NCI-H69 (cell line): ENCODE measurements at regions not wholly inside any gene's neighbourhood (a gene's known extent, or its start where the extent isn't known, plus 50 kb on each side); places are given as distances from the start of the nearest gene placed in this dataset.
A peak's percentile ranks its signal among the peaks of the same experiment; 100 is the strongest.

Experiments
- DNase-seq: peaks from one replicate; lab custom pipeline; 2025; lab: John Stamatoyannopoulos, UW

DNA sequence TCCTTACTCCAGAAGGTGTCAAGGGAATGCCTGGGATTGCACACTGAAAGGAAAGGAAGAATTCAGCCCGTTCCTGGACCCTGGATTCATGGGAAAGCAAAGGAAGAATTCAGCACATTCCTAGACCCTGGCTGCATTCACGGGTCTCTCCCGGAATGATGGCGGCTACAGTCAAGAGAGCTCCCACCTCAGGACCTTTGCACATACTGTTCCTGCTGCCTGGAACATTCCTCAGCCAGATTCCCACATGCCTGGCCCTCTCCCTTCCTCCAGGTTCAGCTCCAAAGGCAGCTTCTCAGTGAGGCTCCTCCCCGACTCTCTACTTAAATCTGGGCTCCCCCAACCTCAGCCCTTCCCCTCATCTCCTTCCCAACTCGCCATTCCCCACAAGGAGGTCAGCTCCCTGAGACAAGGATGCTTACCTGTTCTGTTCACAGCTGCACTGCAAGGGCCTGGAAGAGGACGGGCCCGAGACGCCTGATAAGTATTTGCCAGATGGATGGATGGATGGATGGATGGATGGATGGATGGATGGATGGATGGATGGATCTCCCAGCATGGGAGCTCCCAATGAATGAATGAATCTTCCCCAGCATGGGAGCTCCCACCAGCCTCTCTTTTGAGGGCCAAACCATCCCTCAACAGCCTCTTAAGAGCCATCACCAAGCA lies 77.4 kb downstream of the NCOR2 start:
- DNase-seq: no peak

DNA sequence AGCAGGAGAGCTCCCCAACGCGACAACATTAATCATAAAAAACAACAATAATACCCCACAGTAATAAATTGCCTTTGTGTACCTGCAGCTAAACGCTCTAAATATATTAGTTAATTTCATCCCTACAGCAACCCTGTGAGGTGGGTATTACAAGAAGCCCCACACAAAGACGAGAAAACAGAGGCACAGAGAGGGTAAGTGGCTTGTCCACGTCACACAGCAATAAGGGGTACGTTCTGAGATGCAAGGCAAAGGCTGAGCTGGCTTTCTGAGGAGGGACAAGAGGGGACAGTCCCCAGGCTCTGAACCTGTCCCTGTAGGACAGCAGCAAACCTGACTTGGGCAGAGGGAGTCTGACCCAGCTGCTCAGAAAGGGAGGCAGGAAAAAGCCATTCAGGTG lies 78.2 kb downstream of the NCOR2 start:
- DNase-seq: no peak

DNA sequence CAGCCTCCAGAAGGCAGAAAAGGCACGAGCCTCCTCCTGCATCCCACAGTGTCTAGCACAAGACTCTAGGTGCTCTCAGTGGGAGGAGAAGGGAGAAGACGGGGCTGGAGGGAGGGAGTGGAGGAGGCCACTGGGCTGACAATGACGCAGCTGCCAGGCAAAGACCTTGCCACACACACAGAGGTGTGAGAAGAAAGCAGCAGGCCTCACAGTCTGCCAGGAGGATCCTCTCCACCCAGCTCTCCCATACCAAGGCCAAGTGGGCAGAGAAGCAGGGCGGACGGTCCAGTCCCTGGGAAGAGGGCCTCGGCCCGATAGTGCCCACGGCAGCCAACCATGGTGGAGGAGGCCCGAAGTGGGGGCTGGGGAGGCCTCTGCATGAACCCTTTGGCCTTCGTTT lies 78.9 kb downstream of the NCOR2 start:
- no peak for DNase-seq

DNA sequence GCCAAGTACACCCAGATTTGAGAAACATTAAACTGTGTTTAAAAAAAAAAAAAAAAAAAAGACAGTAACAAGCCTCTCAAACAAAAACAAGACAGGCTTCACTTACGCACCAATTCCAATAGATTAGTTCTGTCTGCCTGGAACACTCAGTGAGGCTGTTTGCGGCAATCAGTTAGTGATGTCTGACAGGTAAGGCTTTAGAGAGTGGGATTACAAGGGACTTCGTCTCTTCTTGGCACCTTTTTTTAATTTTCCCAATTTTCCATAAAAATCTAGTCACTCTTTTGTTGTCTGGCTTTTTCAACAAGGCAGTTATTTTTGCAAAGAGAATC lies 79.6 kb downstream of the NCOR2 start:
- DNase-seq: no peak

DNA sequence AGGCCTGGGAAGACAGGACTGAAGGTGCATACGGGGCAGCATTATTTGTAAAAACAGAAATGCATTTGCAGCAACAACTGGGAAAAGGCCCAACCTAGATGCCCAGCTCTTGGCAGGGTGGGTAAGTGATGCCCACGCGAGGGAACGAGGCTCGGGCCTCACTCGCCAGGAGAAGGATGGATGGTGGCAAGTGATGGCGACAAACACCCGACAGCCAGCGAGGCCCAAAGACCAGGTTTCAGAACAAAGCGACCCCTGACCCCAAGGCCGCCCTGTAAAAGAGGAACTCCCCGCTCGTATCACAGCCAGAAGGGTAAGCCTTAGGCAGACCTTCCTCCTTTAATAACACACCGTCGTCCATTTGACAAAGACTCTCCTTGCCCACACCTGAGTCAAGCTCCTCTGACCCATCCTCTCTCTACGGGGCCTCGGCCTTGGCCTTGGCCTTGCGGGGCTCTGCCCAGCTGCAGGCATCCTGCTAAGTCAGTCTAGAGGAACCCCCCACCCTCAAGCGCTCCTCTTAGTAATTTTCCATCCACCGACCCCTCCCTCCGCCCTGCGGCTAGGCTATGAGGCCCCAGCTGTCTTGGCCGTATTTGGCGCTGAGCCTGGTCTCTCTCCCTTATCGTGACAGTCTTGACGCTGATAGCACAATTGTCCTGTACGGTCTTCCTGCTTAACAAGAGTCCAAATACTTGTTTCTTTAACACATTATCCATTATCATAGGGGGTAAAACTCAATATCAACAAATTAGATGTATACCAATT lies 80.2 kb downstream of the NCOR2 start:
- DNase-seq: peak; percentile 25

DNA sequence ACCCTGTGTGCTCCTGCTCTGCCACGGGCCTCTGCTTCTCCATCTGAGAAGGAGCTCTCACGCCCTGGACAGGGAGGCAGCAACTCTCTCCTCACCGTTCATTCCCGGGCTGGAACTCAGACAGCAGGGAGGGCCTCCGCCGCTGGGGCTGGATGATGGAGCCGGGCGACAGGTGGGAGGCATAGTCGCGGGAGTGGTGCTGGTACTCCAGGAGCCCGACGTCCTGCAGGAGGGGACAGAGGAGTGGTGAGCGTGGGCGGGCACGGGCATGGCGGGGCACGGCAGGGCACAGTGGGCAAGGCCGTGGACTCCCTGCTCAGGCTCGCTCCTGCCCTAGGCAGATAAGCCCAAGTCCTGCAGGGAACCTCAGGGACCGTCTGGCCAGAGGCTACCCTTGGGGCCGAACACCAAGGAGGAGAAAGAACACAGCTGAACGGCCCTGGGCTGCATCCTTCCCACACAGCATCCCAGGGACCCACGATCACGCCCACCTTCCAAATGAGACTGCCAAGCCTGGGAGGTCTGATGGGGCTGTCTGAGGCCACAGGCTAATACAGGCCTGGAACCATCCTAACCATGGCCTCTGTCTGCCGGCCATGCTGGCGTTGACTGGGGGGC lies 81.0 kb downstream of the NCOR2 start:
- no peak for DNase-seq

DNA sequence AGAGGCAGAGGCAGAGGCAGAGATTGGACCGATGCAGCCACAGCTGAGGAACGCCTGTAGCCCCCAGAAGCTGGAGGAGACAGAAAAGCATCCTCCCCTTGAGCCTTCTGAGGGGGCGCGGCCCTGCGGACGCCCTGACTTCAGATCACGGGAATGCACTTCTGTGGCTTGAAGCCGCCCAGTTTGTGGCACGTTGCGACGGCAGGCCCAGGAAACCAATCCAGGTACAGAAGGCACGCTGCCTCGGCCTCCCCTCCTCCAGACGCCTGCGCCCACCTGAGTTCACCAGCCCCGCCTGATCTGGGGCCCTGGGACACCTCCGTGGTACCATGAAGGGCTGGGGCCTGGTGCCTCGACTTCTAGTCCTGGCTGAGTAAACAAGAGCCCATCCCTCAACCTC lies 82.0 kb downstream of the NCOR2 start:
- no peak for DNase-seq

DNA sequence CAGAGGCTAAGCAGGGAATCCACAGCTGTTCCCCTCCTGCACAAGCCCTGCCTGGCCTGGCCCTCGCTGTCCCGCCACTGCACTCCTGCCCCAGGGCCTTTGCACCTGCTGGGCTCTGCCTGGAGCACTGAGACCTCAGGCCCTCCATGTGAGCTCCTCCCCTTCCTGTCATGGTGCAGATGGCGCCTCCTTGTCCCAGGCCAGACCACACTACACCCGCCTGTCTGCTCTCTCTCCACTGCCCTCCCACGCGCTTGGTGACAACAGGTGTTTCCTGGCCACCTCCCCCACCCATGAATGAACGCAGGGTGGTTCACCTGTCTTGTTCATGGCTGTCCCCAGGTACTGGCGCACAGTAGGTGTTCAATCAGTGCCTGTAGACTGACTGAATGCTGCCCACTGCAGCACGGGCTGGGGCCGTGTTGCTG lies 82.9 kb downstream of the NCOR2 start:
- peak; percentile 20 for DNase-seq

DNA sequence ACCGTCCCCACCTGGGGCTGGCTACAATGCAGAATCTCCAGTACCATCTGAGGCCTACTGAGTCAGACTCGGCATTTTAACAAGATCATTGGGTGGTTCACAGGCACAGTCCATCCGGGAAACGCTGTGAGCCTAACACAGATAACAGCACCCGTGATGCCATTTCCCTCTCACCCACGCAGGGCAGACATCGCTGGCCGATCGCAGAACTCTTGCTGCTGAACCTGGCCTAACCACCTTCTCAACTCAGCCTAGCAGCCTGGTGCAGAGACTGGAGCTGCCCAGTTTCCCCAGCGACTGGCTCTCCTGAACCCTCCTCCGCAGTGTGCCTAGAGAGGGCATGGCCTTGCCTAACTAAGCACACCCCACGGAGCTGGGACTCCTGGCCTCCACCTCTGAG lies 83.3 kb downstream of the NCOR2 start:
- no peak for DNase-seq

DNA sequence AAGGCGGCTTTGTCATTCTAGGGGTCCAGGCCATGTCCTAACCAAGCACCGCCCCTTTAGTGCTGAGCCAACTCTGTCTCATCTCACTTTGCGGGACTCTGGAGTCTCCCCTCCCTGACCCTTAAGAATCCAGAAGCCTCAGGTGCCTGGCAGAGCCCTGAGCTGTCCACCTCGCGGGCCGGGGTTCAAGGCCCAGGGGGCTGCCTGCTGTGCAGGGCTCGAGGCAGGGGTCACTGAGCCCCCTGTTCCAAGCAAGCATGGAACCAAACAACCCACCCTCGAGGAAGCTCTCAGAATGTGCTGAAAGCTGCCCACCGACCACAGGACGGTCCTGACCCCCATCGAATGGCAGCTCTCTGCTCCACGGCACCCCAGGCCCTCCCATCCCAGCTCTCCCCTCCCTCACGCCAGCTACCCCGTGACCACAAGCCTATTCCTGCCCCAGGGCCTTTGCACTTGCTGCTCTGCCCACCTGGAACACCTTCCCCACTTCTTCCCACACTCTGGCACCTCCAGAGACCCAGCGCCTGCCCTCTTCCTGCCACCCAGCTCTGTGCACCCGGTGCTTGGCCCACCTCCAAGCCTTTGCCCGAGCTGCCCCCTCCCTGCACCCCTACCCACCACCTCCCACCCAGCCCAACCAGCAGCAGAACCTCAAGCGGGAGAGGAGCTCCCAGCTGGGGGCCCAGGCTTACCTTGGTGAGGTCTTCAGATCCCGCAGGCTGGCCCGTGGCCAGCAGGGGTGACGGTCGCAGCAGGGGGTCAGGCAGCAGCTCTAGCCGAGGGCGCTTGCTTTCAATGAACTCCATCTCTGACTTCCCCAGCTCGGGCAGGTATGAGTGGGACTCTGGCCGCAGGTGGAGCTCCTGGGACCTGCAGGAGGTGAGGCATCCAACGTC lies 84.3 kb downstream of the NCOR2 start:
- DNase-seq: no peak

DNA sequence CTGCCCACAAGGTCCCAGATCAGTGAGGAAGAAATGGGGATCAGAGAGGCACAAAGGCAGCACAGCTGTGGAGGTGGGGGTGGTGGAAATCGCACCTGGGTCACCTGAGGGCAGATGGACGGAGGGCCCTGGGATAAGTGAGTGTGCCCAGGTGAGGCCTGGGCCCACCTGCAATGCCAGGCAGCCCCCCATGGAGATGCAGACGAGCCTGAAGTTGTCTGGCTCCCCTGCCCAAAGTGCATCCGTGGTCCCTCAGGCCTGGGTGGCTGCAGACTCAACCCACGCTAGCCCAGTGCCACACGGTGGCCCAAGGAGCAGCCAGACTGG lies 84.9 kb downstream of the NCOR2 start:
- no peak for DNase-seq

DNA sequence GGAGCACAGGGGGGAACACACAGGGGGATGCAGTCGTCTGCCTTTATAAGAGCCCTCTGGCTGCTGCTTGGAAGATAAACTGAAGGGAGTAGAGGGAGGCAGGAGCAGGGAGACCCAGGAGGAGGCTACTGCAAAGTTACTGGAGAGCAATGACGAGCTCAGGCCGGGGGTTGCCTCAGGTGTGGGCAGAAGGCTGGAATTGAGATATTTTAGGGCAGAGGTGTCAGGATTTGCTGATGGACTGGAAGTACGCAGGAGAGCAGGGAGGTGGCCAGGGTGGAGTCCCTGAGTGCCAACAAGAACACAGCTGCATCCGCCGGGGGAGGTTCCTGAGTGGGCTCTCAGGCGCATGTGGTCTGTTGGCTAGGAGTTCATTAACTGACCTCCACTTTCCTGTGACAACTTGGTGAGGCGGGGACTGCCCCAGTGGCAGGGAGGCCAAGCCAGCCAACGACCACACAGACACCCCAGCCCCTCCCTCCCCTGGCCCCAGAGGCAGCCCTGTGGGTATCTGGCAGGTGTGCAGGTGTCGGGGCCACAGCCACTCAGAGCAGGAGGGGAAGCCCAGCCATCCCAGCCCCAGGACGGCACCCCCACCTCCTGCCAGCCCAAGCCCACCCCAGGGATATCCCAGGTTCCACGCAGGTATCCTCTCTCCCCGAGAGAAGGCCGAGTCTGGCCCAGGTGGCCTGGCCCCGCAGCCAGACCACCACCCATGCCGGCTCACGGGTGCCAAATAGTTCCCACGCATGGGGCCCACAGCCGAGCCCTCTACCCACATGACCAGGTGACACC lies 85.4 kb downstream of the NCOR2 start:
- DNase-seq: peak; percentile 49

DNA sequence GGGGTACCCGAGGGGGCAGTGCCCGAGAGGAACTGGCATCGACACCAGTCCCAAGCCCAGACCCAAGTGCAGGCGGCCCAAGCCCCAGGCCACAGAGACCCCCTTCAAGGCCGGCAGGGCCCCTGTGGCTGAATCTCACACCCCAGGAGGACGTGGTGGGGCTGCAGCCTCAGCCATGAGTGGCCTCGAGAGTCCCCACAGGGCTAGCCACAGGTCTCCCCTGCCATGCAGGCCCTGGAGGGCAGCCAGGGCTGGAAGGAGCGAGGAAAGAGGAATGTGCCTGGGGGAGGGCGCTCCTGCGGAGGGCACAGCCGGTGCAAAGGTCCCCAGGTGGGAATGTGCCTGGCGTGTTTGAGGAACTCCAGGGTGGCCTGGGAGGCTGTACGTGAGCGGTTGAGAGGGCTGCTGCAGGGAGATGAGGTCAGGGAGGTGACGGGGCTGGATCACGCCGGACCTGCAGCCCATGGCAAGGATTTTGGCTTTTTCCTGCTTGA lies 86.1 kb downstream of the NCOR2 start:
- peak; percentile 68 for DNase-seq

DNA sequence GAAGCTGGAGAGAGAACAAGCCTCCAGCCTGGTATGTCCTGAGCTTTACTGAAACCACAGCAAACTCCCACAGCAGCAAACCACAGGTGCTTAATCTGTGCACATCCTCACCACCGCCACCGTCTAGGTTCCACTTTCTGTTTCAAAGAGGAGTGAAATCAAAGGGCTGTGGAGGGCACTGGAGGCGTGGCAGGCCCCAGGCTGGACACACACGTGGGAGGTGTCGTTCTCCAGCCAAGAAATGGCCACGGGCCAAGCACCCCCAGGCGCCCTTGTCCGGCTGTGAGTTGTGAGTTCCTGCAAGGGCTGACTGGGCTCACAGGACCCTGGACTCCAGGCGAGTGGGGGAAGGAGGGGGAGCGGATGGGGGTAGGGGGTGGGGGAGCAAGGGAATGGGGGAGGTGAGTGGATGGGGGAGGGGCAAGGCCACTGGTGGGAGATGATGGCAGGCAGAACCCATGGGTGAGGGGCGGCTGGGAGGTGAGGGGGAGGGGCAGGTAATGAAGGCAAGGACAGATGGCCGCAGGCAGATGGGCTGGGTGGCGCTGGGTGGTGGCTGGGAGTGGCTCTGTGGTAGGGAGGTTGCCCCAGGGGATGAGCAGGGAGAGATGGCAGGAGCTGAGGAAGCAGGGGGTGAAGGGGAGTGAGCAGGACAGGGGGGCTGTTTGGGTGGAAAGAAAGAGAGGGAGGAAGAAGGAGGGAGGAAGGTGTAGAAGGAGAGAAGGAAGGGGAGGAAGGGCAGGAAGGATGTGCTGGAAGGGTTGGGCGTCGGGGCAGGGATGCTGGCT lies 86.7 kb downstream of the NCOR2 start:
- peak; percentile 99 for DNase-seq

DNA sequence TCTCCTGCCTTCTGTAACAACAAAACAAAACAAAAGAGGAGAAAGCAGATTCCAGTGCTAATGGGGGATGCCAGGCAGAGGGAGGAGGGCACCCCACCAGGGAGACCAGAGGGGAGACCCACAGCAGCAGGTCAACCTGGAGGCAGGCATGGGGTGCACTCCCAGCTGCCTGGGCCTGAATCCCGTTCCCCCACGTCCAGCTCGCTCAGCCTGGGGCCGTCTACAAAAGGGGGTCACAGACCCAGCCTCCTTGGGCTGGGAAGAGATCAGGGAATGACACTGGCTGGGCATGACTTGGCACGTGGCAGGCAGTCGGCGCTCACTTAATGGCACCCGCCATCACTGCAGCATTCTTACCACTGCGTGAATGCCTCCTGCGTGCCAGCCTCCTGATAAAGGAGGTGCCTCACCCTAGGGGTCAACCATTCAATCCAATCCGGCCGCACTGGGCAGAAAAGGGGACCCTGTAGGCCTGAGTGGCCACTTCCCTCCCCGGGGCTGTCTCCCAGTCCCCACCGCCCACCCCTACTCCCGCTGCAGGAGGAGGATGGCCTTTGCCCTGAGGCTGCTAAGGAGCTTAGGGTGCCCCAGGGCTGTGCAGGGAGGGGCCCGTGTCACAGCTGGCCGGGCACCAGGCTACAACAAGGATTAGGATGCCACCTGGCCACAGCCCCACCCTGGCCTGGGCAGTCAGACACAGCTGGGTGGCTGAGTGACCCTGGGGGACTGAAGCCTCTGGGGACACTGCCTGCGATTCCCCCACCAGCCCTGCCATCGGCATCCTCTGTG lies 87.5 kb downstream of the NCOR2 start:
- peak; percentile 69 for DNase-seq

DNA sequence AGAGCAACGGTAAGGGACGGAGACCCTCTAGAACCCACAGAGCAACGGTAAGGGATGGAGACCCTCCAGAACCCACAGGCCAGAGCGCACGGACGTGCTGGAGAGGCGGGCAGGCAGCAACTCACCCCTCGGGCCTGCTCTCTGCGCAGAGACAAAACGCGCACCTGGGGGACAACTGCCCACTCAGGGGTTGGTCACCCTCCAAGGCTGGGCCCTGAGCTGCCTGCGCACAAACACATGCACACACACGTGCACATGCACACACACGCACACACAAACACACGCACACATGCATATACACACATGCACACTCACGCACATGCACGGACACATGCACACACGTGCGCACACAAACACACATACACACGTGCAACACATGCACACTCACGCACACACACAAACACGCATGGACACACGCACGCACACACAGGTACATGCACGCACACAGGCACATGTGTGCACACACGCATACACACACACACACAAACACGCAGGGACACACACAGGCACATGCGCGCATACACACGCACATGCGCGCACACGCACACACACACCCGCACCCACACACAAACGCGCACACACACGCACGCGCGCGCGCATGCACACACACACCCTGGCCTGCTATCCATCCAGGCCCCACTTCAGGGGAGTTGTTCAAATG lies 88.3 kb downstream of the NCOR2 start:
- DNase-seq: no peak

DNA sequence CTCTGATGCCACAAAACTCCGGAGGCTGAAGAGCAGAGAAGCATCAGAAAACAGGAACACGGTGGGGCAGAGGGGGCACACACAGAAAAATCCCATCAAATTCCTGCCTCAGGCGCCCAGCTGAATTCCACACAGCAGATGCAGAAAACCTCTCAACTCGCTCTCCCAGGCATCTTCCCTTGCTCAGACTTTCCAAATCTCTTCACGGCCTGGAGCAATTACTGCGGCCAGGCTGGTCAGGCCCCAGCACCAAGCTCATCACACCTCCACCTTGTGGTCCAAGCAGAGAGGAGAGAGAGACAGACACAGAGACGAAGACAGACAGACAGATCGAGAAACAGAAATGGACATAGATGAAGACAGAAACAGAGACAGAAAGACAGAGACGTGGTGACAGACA lies 89.0 kb downstream of the NCOR2 start:
- no peak for DNase-seq

DNA sequence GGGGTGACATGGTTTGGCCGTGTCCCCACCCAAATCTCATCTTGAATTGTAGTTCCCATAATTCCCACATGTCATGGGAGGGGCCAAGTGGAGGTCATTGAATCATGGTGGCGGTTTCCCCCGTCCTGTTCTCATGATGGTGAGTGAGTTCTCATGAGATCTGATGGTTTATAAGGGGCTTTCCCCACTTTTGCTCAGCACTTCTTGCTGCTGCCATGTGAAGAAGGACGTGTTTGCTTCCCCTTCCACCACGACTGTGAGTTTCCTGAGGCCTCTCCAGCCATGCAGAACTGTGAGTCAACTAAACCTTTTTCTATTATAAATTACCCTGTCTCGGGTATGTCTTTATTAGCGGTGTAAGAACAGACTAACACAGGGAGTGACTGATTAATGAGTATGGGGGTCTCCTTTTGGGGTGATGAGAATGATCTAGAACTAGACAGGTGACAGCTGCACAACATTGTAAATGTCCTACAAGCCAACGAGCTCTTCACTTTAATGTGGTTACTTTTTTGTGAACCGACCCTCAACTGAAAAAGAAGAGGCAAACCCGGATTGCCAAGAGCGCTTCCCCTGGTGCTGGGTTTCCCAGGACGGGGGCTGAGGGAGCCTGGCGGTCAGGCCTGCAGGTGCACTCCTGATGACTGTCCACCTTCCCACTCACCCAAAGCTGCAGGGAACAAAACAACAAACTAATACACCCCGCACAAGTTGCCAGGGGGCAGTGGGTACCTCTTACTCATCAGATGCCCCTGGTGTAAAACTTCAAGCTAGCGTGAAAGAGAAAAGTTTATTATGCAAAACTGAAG lies 90.1 kb downstream of the NCOR2 start:
- no peak for DNase-seq

DNA sequence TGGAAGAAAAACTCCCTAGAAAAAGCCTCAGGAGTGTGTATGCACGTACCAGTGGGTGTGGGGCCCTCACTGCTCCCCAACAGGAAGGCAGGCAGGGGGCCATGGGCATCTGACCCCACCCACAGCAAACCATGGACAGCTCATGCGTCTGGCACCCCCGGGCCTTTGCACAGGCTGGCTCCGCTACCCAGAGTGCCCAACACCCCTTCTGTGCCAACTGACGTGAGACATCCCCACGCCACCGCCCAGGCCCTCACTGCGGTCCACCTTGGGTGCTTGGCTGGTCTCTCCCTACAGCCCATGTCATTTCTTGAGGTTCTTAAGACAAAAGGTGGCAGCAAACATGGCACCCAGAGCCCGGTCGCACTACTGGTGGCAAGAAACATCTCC lies 91.4 kb downstream of the NCOR2 start:
- DNase-seq: no peak
